Psoas muscle (tissue), 7 donors: ENCODE measurements at regions not wholly inside any gene's neighbourhood (a gene's known extent, or its start where the extent isn't known, plus 50 kb on each side); places are given as distances from the start of the nearest gene placed in this dataset.

ENCODE experiments used
- ATAC-seq, 4 donors: fragments of 200-7000 bp; cut with Tn5 transposase; one replicate each; pipeline ENCODE4 v1.9.1; 2020; ENCODE audit warnings: moderate library complexity in 3 of 4, mild to moderate bottlenecking in 2 of 4
- DNase-seq, 2 donors: peaks; one replicate each; pipeline ENCODE4 v3.0.0-alpha.2; 2020
- H3K27ac ChIP-seq: fragments of 200-600 bp; one replicate; pipeline ENCODE4 v1.8.0; 2022
- H3K27me3 ChIP-seq, 3 donors: fragments of 200-600 bp in 1 of 3; one replicate each; pipeline versions ENCODE4 v1.6.1 to v1.8.0; 2013 to 2022; ENCODE audit warnings: low read length in 2 of 3, mild to moderate bottlenecking in 2 of 3, moderate library complexity in 1 of 3; ENCODE audit not compliant: insufficient read depth in 3 of 3
- H3K36me3 ChIP-seq, 2 donors: fragments of 200-600 bp in 1 of 2; one replicate each; pipeline versions ENCODE4 v1.6.1 to v1.8.0; 2013 to 2022; ENCODE audit warnings: low read depth in 1 of 2, mild to moderate bottlenecking in 1 of 2, moderate library complexity in 1 of 2; ENCODE audit not compliant: insufficient read depth in 1 of 2
- H3K4me1 ChIP-seq: fragments of 200-600 bp; one replicate; pipeline ENCODE4 v1.8.0; 2022
- H3K4me3 ChIP-seq: fragments of 200-600 bp; one replicate; pipeline ENCODE4 v1.8.0; 2022; ENCODE audit warnings: mild to moderate bottlenecking
- H3K9me3 ChIP-seq: fragments of 200-600 bp; one replicate; pipeline ENCODE4 v1.8.0; 2022
- CTCF ChIP-seq: fragments of 200-600 bp; IDR thresholded peaks from one replicate; pipeline ENCODE4 v1.8.0; 2022; ENCODE audit warnings: antibody characterized with exemption
- WGBS, 3 donors: extraction: QIAGEN DNeasy Blood & Tissue Kit; methylation state at CpG; one replicate each; pipeline versions ENCODE4 v1.1.6 to v1.1.7; 2013; 5-methylcytosine and 5-hydroxymethylcytosine counted together
- intact Hi-C, 2 donors: fragments of 100-400 bp; cut with DNase I; formaldehyde crosslinking; loops; one replicate each; pipeline versions ENCODE4 v1.11.0 to v1.14.2; 2022
- donor health status: healthy with polysubstance abuse.
- donor health status: DM: no; HTN: no; CAD: no; lungs with moderate emphysema.
- donor health status: Bipolar disorder and iron deficiency.
- donor health status: healthy.
- donor health status: DM: yes; HTN: yes; CAD: no.
- donor health status: DM: no; HTN: no; CAD: no.
- donor health status: DM: yes; HTN: yes; CAD: no.

- H3K4me3 ChIP-seq = no peak overlapping the region
- no peaks in the 10 kb centered on the region for H3K9me3 ChIP-seq
- ATAC-seq (no peak), DNase-seq (no peak)
- peaks cover 0 to 4% (median 3%) of the 10 kb centered on the region in 3 donors for H3K27me3 ChIP-seq
- H3K4me1 ChIP-seq = no peaks in the 10 kb centered on the region
- no peak for TF ChIP-seq CTCF
- intact Hi-C loops = no loop called here
- H3K36me3 ChIP-seq = no peaks in the 10 kb centered on the region
- WGBS, 3 donors = 64 to 69% (median 69%) methylated on average over 3 of the region's 3 CpGs
- no peak overlapping the region for H3K27ac ChIP-seq
Observed at GRCh38 chr14:65813760-65814384, 401.3 kb downstream of the FUT8 start.

- WGBS, 3 donors = 84 to 91% (median 85%) methylated on average over 4 of the region's 4 CpGs
- Histone ChIP-seq H3K27ac (no peak overlapping the region), H3K36me3 (no peaks in the 10 kb centered on the region), H3K4me1 (no peaks in the 10 kb centered on the region), H3K4me3 (no peak overlapping the region), H3K9me3 (no peaks in the 10 kb centered on the region), H3K27me3 (peaks cover 0 to 3% (median 3%) of the 10 kb centered on the region in 3 donors)
- DNase-seq = no peak
- TF ChIP-seq CTCF = no peak
- ATAC-seq = no peak
- intact Hi-C loops = no loop called here
Observed at GRCh38 chr14:65815127-65815526, 402.6 kb downstream of the FUT8 start.

GRCh38 chr14:65817011-65817410 lies 404.5 kb downstream of the FUT8 start:
- Histone ChIP-seq H3K36me3 (no peaks in the 10 kb centered on the region), H3K9me3 (no peaks in the 10 kb centered on the region), H3K4me1 (no peaks in the 10 kb centered on the region), H3K4me3 (no peak overlapping the region), H3K27me3 (peaks cover 0 to 3% (median 1%) of the 10 kb centered on the region in 3 donors), H3K27ac (no peak overlapping the region)
- no peak for TF ChIP-seq CTCF
- intact Hi-C loops = no loop called here
- 94 to 100% (median 94%) methylated on average over 1 of the region's 1 CpG for WGBS, 3 donors
- no peak for DNase-seq
- no peak for ATAC-seq

- H3K4me3 ChIP-seq = no peak overlapping the region
- 65 to 74% (median 70%) methylated on average over 5 of the region's 5 CpGs for WGBS, 3 donors
- no peak for DNase-seq
- no peak overlapping the region for H3K27ac ChIP-seq
- no peaks in the 10 kb centered on the region for H3K36me3 ChIP-seq
- no peaks in the 10 kb centered on the region for H3K9me3 ChIP-seq
- no peak for TF ChIP-seq CTCF
- ATAC-seq = no peak
- H3K4me1 ChIP-seq = no peaks in the 10 kb centered on the region
- intact Hi-C loops = no loop called here
- H3K27me3 ChIP-seq = no peaks in the 10 kb centered on the region
Observed at GRCh38 chr14:65819569-65819968, 407.0 kb downstream of the FUT8 start.

- Histone ChIP-seq H3K27me3 (no peaks in the 10 kb centered on the region), H3K4me3 (no peak overlapping the region), H3K9me3 (no peaks in the 10 kb centered on the region), H3K27ac (no peak overlapping the region), H3K36me3 (no peaks in the 10 kb centered on the region), H3K4me1 (no peaks in the 10 kb centered on the region)
- intact Hi-C loops = loop anchor here (5.0 kb wide), 4 partner anchors 409 to 834 kb away; partner anchors contain the start of genes FNTB (in 1 of the 2) and FUT8 (in 1 of the 2)
- 67 to 77% (median 72%) methylated on average over 10 of the region's 10 CpGs for WGBS, 3 donors
- no peak for DNase-seq
- ATAC-seq = no peak
- no peak for TF ChIP-seq CTCF
Observed at GRCh38 chr14:65821224-65821753, 408.8 kb downstream of the FUT8 start.
